Loucy (cell line): ENCODE measurements at regions not wholly inside any gene's neighbourhood (a gene's known extent, or its start where the extent isn't known, plus 50 kb on each side); places are given as distances from the start of the nearest gene placed in this dataset.

Experiments used
- CTCF ChIP-seq: fragments of 200-600 bp; sonication (generic); conservative IDR thresholded peaks from 2 replicates; pipeline ENCODE4 v1.5.1; 2014; ENCODE audit warnings: mild to moderate bottlenecking, antibody characterized with exemption, low read length
- EZH2phosphoT487 ChIP-seq: fragments of 200-600 bp; IDR thresholded peaks from 2 replicates; pipeline ENCODE4 v1.6.1; 2018; ENCODE audit warnings: antibody characterized with exemption, mild to moderate bottlenecking, moderate library complexity, borderline replicate concordance

DNA sequence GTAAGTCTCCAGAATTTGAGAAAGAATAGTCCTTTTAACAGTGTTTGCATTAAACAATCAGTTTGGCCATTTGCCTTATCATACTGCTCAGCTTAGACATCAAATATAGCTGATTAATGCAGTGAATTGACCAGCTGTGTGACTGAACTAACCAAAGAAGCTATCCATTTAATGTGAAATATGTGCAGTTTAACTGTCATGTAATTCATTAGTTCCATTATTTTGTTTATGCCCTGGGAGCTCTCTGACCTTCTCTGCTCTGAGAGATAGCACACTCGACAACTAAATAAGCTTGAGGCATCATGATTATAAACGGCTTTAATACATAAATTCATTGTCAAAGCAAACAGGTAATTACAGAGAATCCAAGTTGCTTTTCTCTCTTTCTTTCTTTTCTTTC, 324.3 kb upstream of the PCDH7 start:
- no peak for TF ChIP-seq CTCF
- no peak for TF ChIP-seq EZH2phosphoT487
